Endothelial cell of umbilical vein (primary cell): ENCODE measurements at regions not wholly inside any gene's neighbourhood (a gene's known extent, or its start where the extent isn't known, plus 50 kb on each side); places are given as distances from the start of the nearest gene placed in this dataset.

Experiments
- EZH2 ChIP-seq: IDR thresholded peaks from 2 replicates; pipeline ENCODE4 v1.6.1; 2012; ENCODE audit warnings: borderline replicate concordance, low read depth, mild to moderate bottlenecking, moderate library complexity, low read length, inconsistent platforms; ENCODE audit not compliant: severe bottlenecking
- POLR2A ChIP-seq: IDR thresholded peaks from 2 replicates; pipeline ENCODE4 v1.6.1; 2012; ENCODE audit warnings: low read depth, mild to moderate bottlenecking, control low read depth, low read length
- POLR2AphosphoS5 ChIP-seq: IDR thresholded peaks from 2 replicates; pipeline ENCODE4 v1.6.1; 2012; ENCODE audit warnings: low read depth, mild to moderate bottlenecking, control low read depth, low read length, moderate library complexity; ENCODE audit not compliant: insufficient read depth
- TF ChIP-seq, protein P1 (sequence below), 2 donors: IDR thresholded peaks; 1 replicate in 1 of 2; 2 replicates in 1 of 2; pipeline ENCODE4 v1.5.1; 2011; ENCODE audit warnings: low read length in 2 of 2, mild to moderate bottlenecking in 2 of 2, moderate library complexity in 2 of 2, control low read depth in 1 of 2, inconsistent platforms in 1 of 2, low read depth in 1 of 2; ENCODE audit not compliant: insufficient read depth in 1 of 2; ENCODE audit errors: extremely low read depth in 1 of 2

GRCh38 chr15:47908486-47908885 lies 191.2 kb downstream of the SEMA6D start:
- TF ChIP-seq EZH2 (no peak), POLR2A (no peak), POLR2AphosphoS5 (no peak)
- TF ChIP-seq, protein P1, sequence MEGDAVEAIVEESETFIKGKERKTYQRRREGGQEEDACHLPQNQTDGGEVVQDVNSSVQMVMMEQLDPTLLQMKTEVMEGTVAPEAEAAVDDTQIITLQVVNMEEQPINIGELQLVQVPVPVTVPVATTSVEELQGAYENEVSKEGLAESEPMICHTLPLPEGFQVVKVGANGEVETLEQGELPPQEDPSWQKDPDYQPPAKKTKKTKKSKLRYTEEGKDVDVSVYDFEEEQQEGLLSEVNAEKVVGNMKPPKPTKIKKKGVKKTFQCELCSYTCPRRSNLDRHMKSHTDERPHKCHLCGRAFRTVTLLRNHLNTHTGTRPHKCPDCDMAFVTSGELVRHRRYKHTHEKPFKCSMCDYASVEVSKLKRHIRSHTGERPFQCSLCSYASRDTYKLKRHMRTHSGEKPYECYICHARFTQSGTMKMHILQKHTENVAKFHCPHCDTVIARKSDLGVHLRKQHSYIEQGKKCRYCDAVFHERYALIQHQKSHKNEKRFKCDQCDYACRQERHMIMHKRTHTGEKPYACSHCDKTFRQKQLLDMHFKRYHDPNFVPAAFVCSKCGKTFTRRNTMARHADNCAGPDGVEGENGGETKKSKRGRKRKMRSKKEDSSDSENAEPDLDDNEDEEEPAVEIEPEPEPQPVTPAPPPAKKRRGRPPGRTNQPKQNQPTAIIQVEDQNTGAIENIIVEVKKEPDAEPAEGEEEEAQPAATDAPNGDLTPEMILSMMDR (IDR thresholded peaks at IDR 0.05; ENCODE audit: extremely low read depth in 1 of 2, insufficient read depth in 1 of 2, low read depth in 1 of 2, low read length in 2 of 2): no peak
